Astrocyte (in vitro differentiated cells and primary cell): ENCODE measurements at regions not wholly inside any gene's neighbourhood (a gene's known extent, or its start where the extent isn't known, plus 50 kb on each side); places are given as distances from the start of the nearest gene placed in this dataset.

Source experiments
- CTCF ChIP-seq: IDR thresholded peaks from 2 replicates; pipeline ENCODE4 v1.5.1; 2011; ENCODE audit warnings: low read depth, mild to moderate bottlenecking, inconsistent platforms, low read length, moderate library complexity; ENCODE audit not compliant: insufficient read depth
- EZH2 ChIP-seq: IDR thresholded peaks from 2 replicates; pipeline ENCODE4 v1.6.1; 2012; ENCODE audit warnings: mild to moderate bottlenecking, low read length, inconsistent platforms; ENCODE audit not compliant: insufficient read depth

GRCh38 chr10:33117230-33117629 is 159.2 kb upstream of the ITGB1 start:
- TF ChIP-seq CTCF (no peak), EZH2 (no peak)
